22Rv1 (cell line): ENCODE measurements at regions not wholly inside any gene's neighbourhood (a gene's known extent, or its start where the extent isn't known, plus 50 kb on each side); places are given as distances from the start of the nearest gene placed in this dataset.

Experiments
- CTCF ChIP-seq: fragments of 450-650 bp; IDR thresholded peaks from 2 replicates; pipeline ENCODE4 v1.5.1; 2017; ENCODE audit warnings: mild to moderate bottlenecking
- ZFX ChIP-seq: fragments of 450-650 bp; IDR thresholded peaks from 2 replicates; pipeline ENCODE4 v1.6.1; 2017; ENCODE audit warnings: antibody characterized with exemption, borderline replicate concordance

GRCh38 chr1:29756085-29756484 lies 519.8 kb downstream of the PTPRU start:
- TF ChIP-seq CTCF = no peak
- no peak for TF ChIP-seq ZFX
